Endothelial cell (in vitro differentiated cells): ENCODE measurements at regions not wholly inside any gene's neighbourhood (a gene's known extent, or its start where the extent isn't known, plus 50 kb on each side); places are given as distances from the start of the nearest gene placed in this dataset.

ENCODE experiments used
- DNase-seq: peaks from one replicate; pipeline ENCODE4 v3.0.0; 2021; ENCODE audit warnings: low spot score
- H3K27ac Mint-ChIP-seq: one replicate; pipeline ENCODE4 v1.8.0; 2021; ENCODE audit warnings: mixed read lengths, inconsistent platforms; ENCODE audit not compliant: unreplicated experiment
- H3K27me3 Mint-ChIP-seq: one replicate; pipeline ENCODE4 v1.8.0; 2021; ENCODE audit warnings: mild to moderate bottlenecking, moderate library complexity, mixed read lengths, inconsistent platforms; ENCODE audit not compliant: unreplicated experiment
- H3K36me3 Mint-ChIP-seq: one replicate; pipeline ENCODE4 v1.8.0; 2021; ENCODE audit warnings: mild to moderate bottlenecking, low read depth, mixed read lengths, inconsistent platforms; ENCODE audit not compliant: unreplicated experiment
- H3K4me1 Mint-ChIP-seq: one replicate; pipeline ENCODE4 v1.8.0; 2021; ENCODE audit warnings: mild to moderate bottlenecking, mixed read lengths, inconsistent platforms; ENCODE audit not compliant: unreplicated experiment
- H3K4me3 Mint-ChIP-seq: one replicate; pipeline ENCODE4 v1.8.0; 2021; ENCODE audit warnings: mild to moderate bottlenecking, mixed read lengths, inconsistent platforms; ENCODE audit not compliant: unreplicated experiment
- H3K9me3 Mint-ChIP-seq: one replicate; pipeline ENCODE4 v1.8.0; 2021; ENCODE audit warnings: mixed read lengths, inconsistent platforms; ENCODE audit not compliant: unreplicated experiment
- CTCF ChIP-seq: fragments of 200-600 bp; sonication (generic); IDR thresholded peaks from one replicate; pipeline ENCODE4 v1.5.0; 2021; ENCODE audit warnings: antibody characterized with exemption; ENCODE audit not compliant: unreplicated experiment

GRCh38 chr3:18648159-18648558 is 223.0 kb upstream of the SATB1 start:
- no peak overlapping the region for H3K27ac Mint-ChIP-seq
- no peaks in the 10 kb centered on the region for H3K4me1 Mint-ChIP-seq
- H3K9me3 Mint-ChIP-seq, result no peaks in the 10 kb centered on the region
- no peaks in the 10 kb centered on the region for H3K27me3 Mint-ChIP-seq
- no peak for DNase-seq
- no peak overlapping the region for H3K4me3 Mint-ChIP-seq
- H3K36me3 Mint-ChIP-seq, result no peaks in the 10 kb centered on the region
- no peak for TF ChIP-seq CTCF

DNA sequence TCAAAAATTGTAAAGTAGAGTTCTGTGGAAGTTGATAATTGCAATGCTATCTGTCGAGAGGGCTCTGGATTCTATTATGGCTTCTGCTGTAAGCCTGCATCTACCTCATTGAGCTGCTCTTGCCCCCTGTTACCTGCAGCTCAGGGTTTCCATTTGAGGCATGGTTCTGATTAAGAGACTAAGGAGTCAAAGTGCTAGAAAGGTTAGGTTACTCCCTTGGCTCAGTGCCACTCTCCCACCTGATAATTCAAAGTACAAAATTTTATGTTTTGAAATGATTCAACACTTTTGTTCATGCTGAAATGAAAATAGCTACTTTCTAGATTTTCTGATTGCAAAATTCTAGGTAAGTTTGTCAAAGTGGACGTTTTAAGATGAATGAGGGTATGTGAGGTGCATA is 220.5 kb upstream of the SATB1 start:
- Mint-ChIP-seq H3K4me3 (no peak overlapping the region), H3K4me1 (no peaks in the 10 kb centered on the region), H3K9me3 (no peaks in the 10 kb centered on the region), H3K27me3 (no peaks in the 10 kb centered on the region), H3K27ac (no peak overlapping the region), H3K36me3 (no peaks in the 10 kb centered on the region)
- no peak for DNase-seq
- TF ChIP-seq CTCF, result no peak

DNA sequence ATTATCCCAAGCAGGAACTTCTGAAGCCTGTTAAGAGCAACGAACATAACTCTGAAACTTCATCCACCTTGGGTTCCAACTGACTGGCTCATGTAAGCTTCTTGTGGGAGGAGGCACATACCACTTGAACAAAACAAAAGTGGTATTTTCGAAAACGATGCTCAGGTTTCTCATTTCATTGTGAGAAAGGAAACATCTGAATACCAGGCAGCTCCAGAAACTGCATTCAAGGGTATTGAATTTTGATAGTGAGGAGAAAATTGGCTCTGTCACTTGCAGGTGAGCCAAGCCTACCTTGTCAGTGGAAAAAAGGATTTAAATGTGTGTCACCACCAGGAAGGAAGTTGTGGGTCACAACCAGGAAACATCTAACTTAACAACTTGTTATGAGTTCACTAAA is 218.1 kb upstream of the SATB1 start:
- no peaks in the 10 kb centered on the region for H3K9me3 Mint-ChIP-seq
- no peaks in the 10 kb centered on the region for H3K27me3 Mint-ChIP-seq
- no peaks in the 10 kb centered on the region for H3K36me3 Mint-ChIP-seq
- no peak overlapping the region for H3K27ac Mint-ChIP-seq
- H3K4me1 Mint-ChIP-seq, result no peaks in the 10 kb centered on the region
- no peak overlapping the region for H3K4me3 Mint-ChIP-seq
- no peak for TF ChIP-seq CTCF
- DNase-seq, result no peak

DNA sequence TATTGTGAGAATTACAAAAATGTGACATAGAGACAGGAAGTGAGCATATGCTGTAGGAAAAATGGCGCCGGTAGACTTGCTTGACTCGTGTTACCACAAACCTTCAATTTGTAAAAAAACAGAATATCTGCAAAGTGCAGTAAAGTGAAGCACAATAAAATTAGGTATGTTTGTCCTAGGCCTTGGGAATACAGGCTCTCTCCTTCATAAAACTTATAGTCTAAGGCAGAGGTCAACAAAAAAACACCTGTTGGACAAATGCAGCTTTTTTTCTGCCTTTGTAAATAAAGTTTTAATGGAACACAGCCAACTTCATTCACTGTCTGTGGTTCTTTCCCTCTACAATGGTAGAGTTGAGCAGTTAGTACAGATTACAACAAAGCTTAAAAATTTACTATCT is 216.8 kb upstream of the SATB1 start:
- no peaks in the 10 kb centered on the region for H3K4me1 Mint-ChIP-seq
- no peaks in the 10 kb centered on the region for H3K36me3 Mint-ChIP-seq
- H3K27me3 Mint-ChIP-seq, result no peaks in the 10 kb centered on the region
- H3K27ac Mint-ChIP-seq, result no peak overlapping the region
- no peaks in the 10 kb centered on the region for H3K9me3 Mint-ChIP-seq
- H3K4me3 Mint-ChIP-seq, result no peak overlapping the region
- no peak for TF ChIP-seq CTCF
- DNase-seq, result no peak

- H3K27ac Mint-ChIP-seq, result no peak overlapping the region
- no peak for DNase-seq
- no peaks in the 10 kb centered on the region for H3K36me3 Mint-ChIP-seq
- H3K4me1 Mint-ChIP-seq, result no peaks in the 10 kb centered on the region
- no peak for TF ChIP-seq CTCF
- H3K27me3 Mint-ChIP-seq, result no peaks in the 10 kb centered on the region
- no peaks in the 10 kb centered on the region for H3K9me3 Mint-ChIP-seq
- H3K4me3 Mint-ChIP-seq, result no peak overlapping the region
Observed at GRCh38 chr3:18635215-18635614, 210.1 kb upstream of the SATB1 start.
